MM.1S (cell line): ENCODE measurements at regions not wholly inside any gene's neighbourhood (a gene's known extent, or its start where the extent isn't known, plus 50 kb on each side); places are given as distances from the start of the nearest gene placed in this dataset.

Source experiments
- DNase-seq: peaks from one replicate; pipeline ENCODE4 v3.0.0-alpha.2; 2015
- H2AFZ ChIP-seq: fragments of 300-600 bp; sonication (generic); 2 replicates; pipeline ENCODE4 v1.6.0; 2016; ENCODE audit warnings: antibody characterized with exemption, low read length
- H3F3A ChIP-seq: fragments of 300-600 bp; sonication (generic); 2 replicates; pipeline ENCODE4 v1.6.1; 2016; ENCODE audit warnings: mild to moderate bottlenecking, antibody characterized with exemption, low read length, moderate library complexity, mixed read lengths; ENCODE audit not compliant: insufficient read depth
- H3K27ac ChIP-seq: fragments of 300-600 bp; sonication (generic); 2 replicates; pipeline ENCODE4 v1.5.1; 2016; ENCODE audit warnings: mild to moderate bottlenecking, low read length
- H3K27me3 ChIP-seq: fragments of 300-600 bp; sonication (generic); replicated peaks from 2 replicates; pipeline ENCODE4 v1.6.0; 2016; ENCODE audit warnings: low read length; ENCODE audit not compliant: insufficient read depth
- H3K36me3 ChIP-seq: fragments of 300-600 bp; sonication (generic); replicated peaks from 2 replicates; pipeline ENCODE4 v1.6.1; 2016; ENCODE audit warnings: mild to moderate bottlenecking, low read length, mixed read lengths; ENCODE audit not compliant: insufficient read depth
- H3K4me1 ChIP-seq: fragments of 300-600 bp; sonication (generic); 2 replicates; pipeline ENCODE4 v1.6.1; 2016; ENCODE audit warnings: low read length, mixed read lengths
- H3K4me2 ChIP-seq: fragments of 300-600 bp; sonication (generic); 2 replicates; pipeline ENCODE4 v1.6.0; 2016; ENCODE audit warnings: low read depth, low read length
- H3K4me3 ChIP-seq: fragments of 300-600 bp; sonication (generic); 2 replicates; pipeline ENCODE4 v1.5.1; 2016; ENCODE audit warnings: low read length, mixed read lengths
- H3K79me2 ChIP-seq: fragments of 300-600 bp; sonication (generic); 2 replicates; pipeline ENCODE4 v1.6.1; 2016; ENCODE audit warnings: mixed run types, low read length, mixed read lengths
- H3K9ac ChIP-seq: fragments of 300-600 bp; sonication (generic); 2 replicates; pipeline ENCODE4 v1.6.1; 2016; ENCODE audit warnings: low read length, mixed read lengths
- H3K9me2 ChIP-seq: fragments of 300-600 bp; sonication (generic); replicated peaks from 2 replicates; pipeline ENCODE4 v1.6.1; 2016; ENCODE audit warnings: mild to moderate bottlenecking, low read length, mixed read lengths; ENCODE audit not compliant: insufficient read depth
- H3K9me3 ChIP-seq: fragments of 300-600 bp; sonication (generic); replicated peaks from 2 replicates; pipeline ENCODE4 v1.6.1; 2016; ENCODE audit warnings: mild to moderate bottlenecking, low read length, mixed read lengths; ENCODE audit not compliant: insufficient read depth
- H4K20me1 ChIP-seq: fragments of 300-600 bp; sonication (generic); 2 replicates; pipeline ENCODE4 v1.6.1; 2016; ENCODE audit warnings: mild to moderate bottlenecking, low read length, moderate library complexity, mixed read lengths; ENCODE audit not compliant: insufficient read depth
- CTCF ChIP-seq: fragments of 300-600 bp; sonication (generic); IDR thresholded peaks from 2 replicates; pipeline ENCODE4 v1.5.1; 2016; ENCODE audit warnings: antibody characterized with exemption, low read length, mixed read lengths
- EZH2 ChIP-seq: fragments of 300-600 bp; sonication (generic); optimal IDR thresholded peaks from 2 replicates; pipeline ENCODE3; 2017; ENCODE audit warnings: low read depth, mild to moderate bottlenecking, antibody characterized with exemption, low read length, mixed read lengths
- EZH2phosphoT487 ChIP-seq: fragments of 300-600 bp; sonication (generic); IDR thresholded peaks from 2 replicates; pipeline ENCODE4 v1.6.1; 2018; ENCODE audit warnings: antibody characterized with exemption, low read length

- no peak overlapping the region for H3K4me2 ChIP-seq
- H3K79me2 ChIP-seq: no peaks in the 10 kb centered on the region
- no peaks in the 10 kb centered on the region for H3K9me2 ChIP-seq
- H3K9me3 ChIP-seq: no peaks in the 10 kb centered on the region
- H3K27ac ChIP-seq: no peak overlapping the region
- H4K20me1 ChIP-seq: no peaks in the 10 kb centered on the region
- no peaks in the 10 kb centered on the region for H3K36me3 ChIP-seq
- no peak for DNase-seq
- H3K27me3 ChIP-seq: no peaks in the 10 kb centered on the region
- H3K9ac ChIP-seq: no peak overlapping the region
- TF ChIP-seq EZH2: no peak
- no peak for TF ChIP-seq EZH2phosphoT487
- TF ChIP-seq CTCF: no peak
- H3F3A ChIP-seq: no peaks in the 10 kb centered on the region
- no peaks in the 10 kb centered on the region for H3K4me1 ChIP-seq
- no peak overlapping the region for H2AFZ ChIP-seq
- H3K4me3 ChIP-seq: no peak overlapping the region
Measured at GRCh38 chr10:78280604-78281003, 246.9 kb downstream of the RPS24 start.

DNA sequence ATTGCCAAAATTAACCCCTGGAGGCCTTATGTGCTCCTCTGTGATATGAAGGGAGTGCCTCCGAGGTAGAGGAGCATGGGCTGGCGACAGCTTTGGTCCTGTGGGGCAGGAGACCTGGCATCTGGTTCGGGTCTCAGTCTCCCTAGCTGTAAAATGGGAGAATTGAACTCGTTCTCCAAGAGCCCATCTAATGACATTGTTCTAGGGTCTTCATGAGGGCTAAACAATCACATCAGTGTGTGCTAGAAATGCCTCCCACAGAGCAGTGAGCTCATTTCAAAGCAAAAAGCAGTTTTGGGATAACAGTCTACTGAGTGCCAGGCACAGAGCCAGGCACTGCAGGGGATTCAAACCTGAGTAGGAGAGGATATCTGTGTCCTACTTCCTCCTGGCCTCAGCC, 248.0 kb downstream of the RPS24 start:
- H4K20me1 ChIP-seq: no peaks in the 10 kb centered on the region
- H3K9ac ChIP-seq: no peak overlapping the region
- H3K4me1 ChIP-seq: no peaks in the 10 kb centered on the region
- no peak overlapping the region for H3K4me2 ChIP-seq
- H3K36me3 ChIP-seq: no peaks in the 10 kb centered on the region
- no peaks in the 10 kb centered on the region for H3K9me2 ChIP-seq
- H3K79me2 ChIP-seq: no peaks in the 10 kb centered on the region
- no peaks in the 10 kb centered on the region for H3K27me3 ChIP-seq
- no peak overlapping the region for H3K4me3 ChIP-seq
- no peaks in the 10 kb centered on the region for H3F3A ChIP-seq
- H3K27ac ChIP-seq: no peak overlapping the region
- no peak for TF ChIP-seq EZH2phosphoT487
- TF ChIP-seq EZH2: no peak
- H2AFZ ChIP-seq: no peak overlapping the region
- no peaks in the 10 kb centered on the region for H3K9me3 ChIP-seq
- DNase-seq: no peak

DNA sequence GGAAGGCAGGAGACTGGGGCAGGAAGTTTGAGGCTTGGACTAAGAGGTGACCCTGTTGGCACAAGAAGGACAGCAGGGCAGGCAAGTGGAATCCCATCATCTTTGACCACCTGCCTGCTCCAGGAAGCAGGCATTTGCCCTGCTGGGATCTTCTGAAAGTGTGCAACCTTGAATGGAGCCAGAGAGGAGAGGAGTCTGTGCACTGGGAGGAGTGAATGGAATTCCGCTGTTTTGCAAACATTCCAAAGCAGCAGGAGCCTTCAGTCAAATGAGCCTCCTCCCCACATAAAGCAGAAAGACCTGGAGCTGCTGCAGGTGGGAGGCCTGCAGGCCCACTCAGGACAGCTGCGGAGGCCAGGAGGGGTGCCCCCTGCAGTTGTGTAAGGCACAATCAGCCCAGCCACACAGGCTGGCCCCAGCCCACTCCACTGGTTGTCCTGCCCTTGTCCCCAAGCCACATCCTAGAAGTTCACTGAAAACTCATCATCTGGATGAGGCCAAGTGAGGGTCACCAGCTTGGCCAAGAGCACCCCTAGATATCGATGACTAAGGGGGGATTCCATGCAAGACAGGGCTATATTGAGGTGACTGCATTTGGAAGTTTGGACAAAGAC, 249.5 kb downstream of the RPS24 start:
- H3K79me2 ChIP-seq: no peaks in the 10 kb centered on the region
- TF ChIP-seq EZH2: no peak
- TF ChIP-seq CTCF: no peak
- TF ChIP-seq EZH2phosphoT487: no peak
- no peaks in the 10 kb centered on the region for H3K36me3 ChIP-seq

GRCh38 chr10:78284381-78284780, 250.7 kb downstream of the RPS24 start:
- Histone ChIP-seq H3F3A (no peaks in the 10 kb centered on the region), H4K20me1 (no peaks in the 10 kb centered on the region), H3K9me2 (no peaks in the 10 kb centered on the region), H3K79me2 (no peaks in the 10 kb centered on the region), H3K4me2 (no peak overlapping the region), H3K36me3 (no peaks in the 10 kb centered on the region), H3K27ac (no peak overlapping the region), H3K9me3 (no peaks in the 10 kb centered on the region), H3K9ac (no peak overlapping the region), H3K4me3 (no peak overlapping the region), H3K4me1 (no peaks in the 10 kb centered on the region), H2AFZ (no peak overlapping the region), H3K27me3 (no peaks in the 10 kb centered on the region)
- DNase-seq: no peak
- TF ChIP-seq EZH2phosphoT487 (no peak), CTCF (no peak), EZH2 (no peak)

More for the DNA sequence above, 249.5 kb downstream of the RPS24 start:
- H3K4me1 ChIP-seq: no peaks in the 10 kb centered on the region
- H3K9ac ChIP-seq: no peak overlapping the region
- H3K4me2 ChIP-seq: no peak overlapping the region
- no peaks in the 10 kb centered on the region for H3K9me2 ChIP-seq
- no peaks in the 10 kb centered on the region for H4K20me1 ChIP-seq
- no peak overlapping the region for H3K27ac ChIP-seq
- no peaks in the 10 kb centered on the region for H3F3A ChIP-seq
- H3K9me3 ChIP-seq: no peaks in the 10 kb centered on the region
- DNase-seq: no peak
- H3K27me3 ChIP-seq: no peaks in the 10 kb centered on the region
- H3K4me3 ChIP-seq: no peak overlapping the region
- H2AFZ ChIP-seq: no peak overlapping the region
